ENCODE measurements at regions not wholly inside any gene's neighbourhood (a gene's known extent, or its start where the extent isn't known, plus 50 kb on each side); places are given as distances from the start of the nearest gene placed in this dataset.

GRCh38 chr5:115736690-115737005, 79.8 kb downstream of the CDO1 start:
- BruUV-seq (replicated peaks) = no TSS peak
- no peak for DNase-seq

DNA sequence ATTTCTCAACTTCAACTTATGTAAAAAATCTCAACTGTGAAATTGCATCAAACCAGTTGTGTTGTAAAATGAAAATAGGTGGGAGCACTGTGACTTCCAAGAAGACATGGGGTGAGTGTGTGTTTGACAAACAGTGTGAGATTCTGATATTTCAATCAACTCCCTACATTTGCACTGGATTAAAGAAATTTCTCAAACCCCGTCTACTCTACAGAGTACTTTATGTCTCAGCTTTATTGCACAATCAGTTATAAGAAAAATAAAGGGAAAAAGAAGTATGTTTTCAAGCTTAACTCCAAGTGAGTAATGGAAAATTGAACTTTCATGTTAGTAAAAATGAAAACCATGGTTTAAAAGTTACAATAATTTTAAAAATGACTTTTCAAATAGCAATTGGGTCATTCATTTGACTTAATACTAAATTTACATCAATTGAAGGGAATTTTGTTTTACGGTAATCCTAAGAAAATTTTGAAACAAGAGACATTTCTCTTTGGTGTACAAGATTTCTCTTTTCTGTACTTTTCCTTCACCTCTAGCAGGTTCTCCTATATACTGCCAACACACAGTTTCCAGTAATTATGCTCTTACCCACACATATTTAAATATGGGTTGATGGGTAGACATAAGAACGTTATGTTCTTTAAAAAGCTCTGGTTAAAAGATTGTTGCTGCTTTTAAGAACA, 80.3 kb downstream of the CDO1 start:
- no TSS peak for BruUV-seq (replicated peaks)
- Mint-ChIP-seq H3K27ac (ENCODE audit: unreplicated experiment) (no peak overlapping the region), H3K4me3 (ENCODE audit: low read depth, unreplicated experiment) (no peak overlapping the region), H3K27me3 (ENCODE audit: unreplicated experiment) (peaks cover 42% of the 10 kb centered on the region), H3K36me3 (ENCODE audit: insufficient read depth, unreplicated experiment) (no peaks in the 10 kb centered on the region), H3K9me3 (ENCODE audit: low read depth, unreplicated experiment) (peaks cover 2% of the 10 kb centered on the region), H3K4me1 (ENCODE audit: low read depth, unreplicated experiment) (no peaks in the 10 kb centered on the region)
- no peak for DNase-seq
- TF ChIP-seq, protein P1, sequence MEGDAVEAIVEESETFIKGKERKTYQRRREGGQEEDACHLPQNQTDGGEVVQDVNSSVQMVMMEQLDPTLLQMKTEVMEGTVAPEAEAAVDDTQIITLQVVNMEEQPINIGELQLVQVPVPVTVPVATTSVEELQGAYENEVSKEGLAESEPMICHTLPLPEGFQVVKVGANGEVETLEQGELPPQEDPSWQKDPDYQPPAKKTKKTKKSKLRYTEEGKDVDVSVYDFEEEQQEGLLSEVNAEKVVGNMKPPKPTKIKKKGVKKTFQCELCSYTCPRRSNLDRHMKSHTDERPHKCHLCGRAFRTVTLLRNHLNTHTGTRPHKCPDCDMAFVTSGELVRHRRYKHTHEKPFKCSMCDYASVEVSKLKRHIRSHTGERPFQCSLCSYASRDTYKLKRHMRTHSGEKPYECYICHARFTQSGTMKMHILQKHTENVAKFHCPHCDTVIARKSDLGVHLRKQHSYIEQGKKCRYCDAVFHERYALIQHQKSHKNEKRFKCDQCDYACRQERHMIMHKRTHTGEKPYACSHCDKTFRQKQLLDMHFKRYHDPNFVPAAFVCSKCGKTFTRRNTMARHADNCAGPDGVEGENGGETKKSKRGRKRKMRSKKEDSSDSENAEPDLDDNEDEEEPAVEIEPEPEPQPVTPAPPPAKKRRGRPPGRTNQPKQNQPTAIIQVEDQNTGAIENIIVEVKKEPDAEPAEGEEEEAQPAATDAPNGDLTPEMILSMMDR (IDR thresholded peaks at IDR 0.05; ENCODE audit: unreplicated experiment) = no peak
- intact Hi-C loops (cut with micrococcal nuclease; ENCODE audit: unreplicated experiment) = no loop called here
- CTCF ChIA-PET = no interaction called here

More at GRCh38 chr5:115736690-115737005, 79.8 kb downstream of the CDO1 start:
- H3K27ac Mint-ChIP-seq (ENCODE audit: unreplicated experiment) = no peak overlapping the region
- peaks cover 42% of the 10 kb centered on the region for H3K27me3 Mint-ChIP-seq (ENCODE audit: unreplicated experiment)
- intact Hi-C loops (cut with micrococcal nuclease; ENCODE audit: unreplicated experiment) = no loop called here
- H3K4me1 Mint-ChIP-seq (ENCODE audit: low read depth, unreplicated experiment) = no peaks in the 10 kb centered on the region
- peaks cover 2% of the 10 kb centered on the region for H3K9me3 Mint-ChIP-seq (ENCODE audit: low read depth, unreplicated experiment)
- no peaks in the 10 kb centered on the region for H3K36me3 Mint-ChIP-seq (ENCODE audit: insufficient read depth, unreplicated experiment)
- no peak overlapping the region for H3K4me3 Mint-ChIP-seq (ENCODE audit: low read depth, unreplicated experiment)
- TF ChIP-seq, protein P1 (IDR thresholded peaks at IDR 0.05; ENCODE audit: unreplicated experiment) = no peak
- CTCF ChIA-PET = no interaction called here

- peaks cover 42% of the 10 kb centered on the region for H3K27me3 Mint-ChIP-seq (ENCODE audit: unreplicated experiment)
- no peak overlapping the region for H3K4me3 Mint-ChIP-seq (ENCODE audit: low read depth, unreplicated experiment)
- no peak for DNase-seq
- no peak overlapping the region for H3K27ac Mint-ChIP-seq (ENCODE audit: unreplicated experiment)
- TF ChIP-seq, protein P1 (IDR thresholded peaks at IDR 0.05; ENCODE audit: unreplicated experiment) = no peak
- peaks cover 2% of the 10 kb centered on the region for H3K9me3 Mint-ChIP-seq (ENCODE audit: low read depth, unreplicated experiment)
- BruUV-seq (replicated peaks) = no TSS peak
- no peaks in the 10 kb centered on the region for H3K36me3 Mint-ChIP-seq (ENCODE audit: insufficient read depth, unreplicated experiment)
- intact Hi-C loops (cut with micrococcal nuclease; ENCODE audit: unreplicated experiment) = no loop called here
- no peaks in the 10 kb centered on the region for H3K4me1 Mint-ChIP-seq (ENCODE audit: low read depth, unreplicated experiment)
- CTCF ChIA-PET = no interaction called here
These were observed 81.1 kb downstream of the CDO1 start for GRCh38 chr5:115735108-115735998.

GRCh38 chr5:115733607-115734006, 82.9 kb downstream of the CDO1 start:
- no peak overlapping the region for H3K4me3 Mint-ChIP-seq (ENCODE audit: low read depth, unreplicated experiment)
- no peaks in the 10 kb centered on the region for H3K9me3 Mint-ChIP-seq (ENCODE audit: low read depth, unreplicated experiment)
- H3K4me1 Mint-ChIP-seq (ENCODE audit: low read depth, unreplicated experiment) = no peaks in the 10 kb centered on the region
- CTCF ChIA-PET = no interaction called here
- no peak for DNase-seq
- BruUV-seq (replicated peaks) = no TSS peak
- H3K36me3 Mint-ChIP-seq (ENCODE audit: insufficient read depth, unreplicated experiment) = no peaks in the 10 kb centered on the region
- peaks cover 42% of the 10 kb centered on the region for H3K27me3 Mint-ChIP-seq (ENCODE audit: unreplicated experiment)
- intact Hi-C loops (cut with micrococcal nuclease; ENCODE audit: unreplicated experiment) = no loop called here
- H3K27ac Mint-ChIP-seq (ENCODE audit: unreplicated experiment) = no peak overlapping the region
- TF ChIP-seq, protein P1 (IDR thresholded peaks at IDR 0.05; ENCODE audit: unreplicated experiment) = no peak

Measured in Calu3 (cell line).